ENCODE measurements at regions not wholly inside any gene's neighbourhood (a gene's known extent, or its start where the extent isn't known, plus 50 kb on each side); places are given as distances from the start of the nearest gene placed in this dataset.
A peak's percentile ranks its signal among the peaks of the same experiment; 100 is the strongest.

GRCh38 chr7:26054386-26054785 is 97.6 kb upstream of the NFE2L3 start:
- Histone ChIP-seq H3K36me3 (no peaks in the 10 kb centered on the region), H3K27ac (no peak overlapping the region), H3K4me1 (no peaks in the 10 kb centered on the region), H3K4me3 (no peak overlapping the region), H3K9me3 (peaks cover 0 to 3% (median 0%) of the 10 kb centered on the region in 4 donors), H3K27me3 (no peaks in the 10 kb centered on the region)
- DNase-seq = no peak
- TF ChIP-seq POLR2A (IDR thresholded peaks at IDR 0.05) = no peak
- no peak for TF ChIP-seq CTCF (IDR thresholded peaks at IDR 0.05)

- DNase-seq = no peak
- H3K36me3 ChIP-seq = no peaks in the 10 kb centered on the region
Observed at GRCh38 chr7:26055241-26055640, 96.8 kb upstream of the NFE2L3 start.

GRCh38 chr7:26060733-26061677 is 91.0 kb upstream of the NFE2L3 start:
- no peak overlapping the region for H3K4me3 ChIP-seq
- no peak overlapping the region for H3K27ac ChIP-seq
- no peaks in the 10 kb centered on the region for H3K27me3 ChIP-seq
- DNase-seq = no peak
- no peak for TF ChIP-seq POLR2A (IDR thresholded peaks at IDR 0.05)
- TF ChIP-seq CTCF (IDR thresholded peaks at IDR 0.05) = no peak
- no peaks in the 10 kb centered on the region for H3K36me3 ChIP-seq
- no peaks in the 10 kb centered on the region for H3K4me1 ChIP-seq
- no peaks in the 10 kb centered on the region for H3K9me3 ChIP-seq

More at GRCh38 chr7:26055241-26055640, 96.8 kb upstream of the NFE2L3 start:
- Histone ChIP-seq H3K4me1 (no peaks in the 10 kb centered on the region), H3K4me3 (no peak overlapping the region), H3K9me3 (peaks cover 0 to 3% (median 0%) of the 10 kb centered on the region in 4 donors), H3K27me3 (no peaks in the 10 kb centered on the region), H3K27ac (no peak overlapping the region)
- TF ChIP-seq POLR2A (IDR thresholded peaks at IDR 0.05) = no peak

- H3K36me3 ChIP-seq = no peaks in the 10 kb centered on the region
- no peak overlapping the region for H3K27ac ChIP-seq
Observed at GRCh38 chr7:26061678-26062603, 90.1 kb upstream of the NFE2L3 start.

GRCh38 chr7:26065652-26066051 is 86.3 kb upstream of the NFE2L3 start:
- Histone ChIP-seq H3K27me3 (no peaks in the 10 kb centered on the region), H3K9me3 (no peaks in the 10 kb centered on the region), H3K4me3 (no peak overlapping the region), H3K36me3 (no peaks in the 10 kb centered on the region), H3K4me1 (no peaks in the 10 kb centered on the region), H3K27ac (no peak overlapping the region)
- DNase-seq = no peak
- TF ChIP-seq POLR2A (IDR thresholded peaks at IDR 0.05) (no peak), CTCF (IDR thresholded peaks at IDR 0.05) (no peak)

More at GRCh38 chr7:26061678-26062603, 90.1 kb upstream of the NFE2L3 start:
- Histone ChIP-seq H3K4me3 (no peak overlapping the region), H3K4me1 (no peaks in the 10 kb centered on the region), H3K27me3 (no peaks in the 10 kb centered on the region), H3K9me3 (no peaks in the 10 kb centered on the region)
- DNase-seq = peak; percentile 71 to 92 (median 73)
- no peak for TF ChIP-seq POLR2A (IDR thresholded peaks at IDR 0.05)
- TF ChIP-seq CTCF (IDR thresholded peaks at IDR 0.05) = peak; percentile 52 to 84 (median 81)

All from Peyer's patch (tissue), 4 donors.